Gastroesophageal sphincter (tissue), 4 donors: ENCODE measurements at regions not wholly inside any gene's neighbourhood (a gene's known extent, or its start where the extent isn't known, plus 50 kb on each side); places are given as distances from the start of the nearest gene placed in this dataset.

ENCODE experiments used
- ATAC-seq: fragments of 150-250 bp; one replicate; pipeline ENCODE4 v1.9.1; 2016; ENCODE audit warnings: mild to moderate bottlenecking, moderate library complexity
- H3K27ac ChIP-seq, 4 donors: fragments of 200-600 bp; sonication (generic) in 3 of 4; 1 replicate in 3 of 4; 2 replicates in 1 of 4; pipeline ENCODE4 v1.5.1; 2016 to 2019
- H3K27me3 ChIP-seq: fragments of 200-600 bp; sonication (generic); one replicate; pipeline ENCODE4 v1.5.1; 2019
- H3K36me3 ChIP-seq, 2 donors: fragments of 200-600 bp; sonication (generic); one replicate each; pipeline ENCODE4 v1.5.1; 2019; ENCODE audit warnings: control low read depth in 1 of 2
- H3K4me1 ChIP-seq, 3 donors: fragments of 200-600 bp; sonication (generic); 1 replicate in 2 of 3; 2 replicates in 1 of 3; pipeline ENCODE4 v1.5.1; 2016 to 2019; ENCODE audit warnings: control low read depth in 2 of 3
- H3K4me3 ChIP-seq, 2 donors: fragments of 200-600 bp; sonication (generic); one replicate each; pipeline ENCODE4 v1.5.1; 2019; ENCODE audit warnings: mild to moderate bottlenecking in 1 of 2, moderate library complexity in 1 of 2
- H3K9me3 ChIP-seq, 3 donors: fragments of 200-600 bp; sonication (generic); one replicate each; pipeline ENCODE4 v1.5.1; 2017 to 2019; ENCODE audit warnings: control low read depth in 2 of 3
- EP300 ChIP-seq: sonication (generic); formaldehyde crosslinking; IDR thresholded peaks from one replicate; pipeline ENCODE4 v1.6.1; 2017; ENCODE audit warnings: antibody characterized with exemption, mild to moderate bottlenecking
- POLR2A ChIP-seq, 2 donors: fragments of 450-650 bp; IDR thresholded peaks; one replicate each; pipeline ENCODE4 v1.6.1; 2017; ENCODE audit warnings: antibody characterized with exemption in 2 of 2, mild to moderate bottlenecking in 2 of 2, moderate library complexity in 1 of 2
- POLR2AphosphoS5 ChIP-seq: sonication (generic); formaldehyde crosslinking; IDR thresholded peaks from one replicate; pipeline ENCODE4 v1.6.1; 2017; ENCODE audit warnings: antibody characterized with exemption
- WGBS, 2 donors: methylation state at CpG; one replicate each; pipeline ENCODE4 v1.1.5; 2018; ENCODE audit warnings: low coverage in 1 of 2; 5-methylcytosine and 5-hydroxymethylcytosine counted together
- TF ChIP-seq, protein P1 (sequence below), 4 experiments: fragments of 200-600 bp in 2 of 4; fragments of 450-650 bp in 2 of 4; sonication (generic) in 1 of 4; IDR thresholded peaks; one replicate each; pipeline ENCODE4 v1.5.1; 2017 to 2019; ENCODE audit warnings: antibody characterized with exemption in 4 of 4, mild to moderate bottlenecking in 2 of 4, moderate library complexity in 2 of 4

GRCh38 chr9:30301271-30301963 is 2083.0 kb upstream of the ACO1 start:
- TF ChIP-seq POLR2A (IDR thresholded peaks at IDR 0.05) (no peak), POLR2AphosphoS5 (no peak), EP300 (no peak)
- TF ChIP-seq, protein P1, sequence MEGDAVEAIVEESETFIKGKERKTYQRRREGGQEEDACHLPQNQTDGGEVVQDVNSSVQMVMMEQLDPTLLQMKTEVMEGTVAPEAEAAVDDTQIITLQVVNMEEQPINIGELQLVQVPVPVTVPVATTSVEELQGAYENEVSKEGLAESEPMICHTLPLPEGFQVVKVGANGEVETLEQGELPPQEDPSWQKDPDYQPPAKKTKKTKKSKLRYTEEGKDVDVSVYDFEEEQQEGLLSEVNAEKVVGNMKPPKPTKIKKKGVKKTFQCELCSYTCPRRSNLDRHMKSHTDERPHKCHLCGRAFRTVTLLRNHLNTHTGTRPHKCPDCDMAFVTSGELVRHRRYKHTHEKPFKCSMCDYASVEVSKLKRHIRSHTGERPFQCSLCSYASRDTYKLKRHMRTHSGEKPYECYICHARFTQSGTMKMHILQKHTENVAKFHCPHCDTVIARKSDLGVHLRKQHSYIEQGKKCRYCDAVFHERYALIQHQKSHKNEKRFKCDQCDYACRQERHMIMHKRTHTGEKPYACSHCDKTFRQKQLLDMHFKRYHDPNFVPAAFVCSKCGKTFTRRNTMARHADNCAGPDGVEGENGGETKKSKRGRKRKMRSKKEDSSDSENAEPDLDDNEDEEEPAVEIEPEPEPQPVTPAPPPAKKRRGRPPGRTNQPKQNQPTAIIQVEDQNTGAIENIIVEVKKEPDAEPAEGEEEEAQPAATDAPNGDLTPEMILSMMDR (IDR thresholded peaks at IDR 0.05) = no peak
- no peaks in the 10 kb centered on the region for H3K27me3 ChIP-seq
- WGBS, 2 donors = 47 to 78% methylated on average over 4 to 5 of the region's 5 CpGs
- ATAC-seq = no peak
- H3K4me1 ChIP-seq = no peaks in the 10 kb centered on the region
- no peaks in the 10 kb centered on the region for H3K36me3 ChIP-seq
- no peak overlapping the region for H3K4me3 ChIP-seq
- no peak overlapping the region for H3K27ac ChIP-seq
- no peaks in the 10 kb centered on the region for H3K9me3 ChIP-seq

- Histone ChIP-seq H3K4me3 (no peak overlapping the region), H3K27me3 (no peaks in the 10 kb centered on the region), H3K36me3 (no peaks in the 10 kb centered on the region), H3K27ac (no peak overlapping the region), H3K4me1 (no peaks in the 10 kb centered on the region), H3K9me3 (peaks cover 0 to 2% (median 0%) of the 10 kb centered on the region in 3 donors)
- TF ChIP-seq POLR2A (IDR thresholded peaks at IDR 0.05) (no peak), EP300 (no peak), POLR2AphosphoS5 (no peak)
- TF ChIP-seq, protein P1 (IDR thresholded peaks at IDR 0.05) = no peak
- no peak for ATAC-seq
- WGBS, 2 donors = 86 to 90% methylated on average over 2 of the region's 2 CpGs
These were observed 2073.7 kb upstream of the ACO1 start for GRCh38 chr9:30310711-30311110.

DNA sequence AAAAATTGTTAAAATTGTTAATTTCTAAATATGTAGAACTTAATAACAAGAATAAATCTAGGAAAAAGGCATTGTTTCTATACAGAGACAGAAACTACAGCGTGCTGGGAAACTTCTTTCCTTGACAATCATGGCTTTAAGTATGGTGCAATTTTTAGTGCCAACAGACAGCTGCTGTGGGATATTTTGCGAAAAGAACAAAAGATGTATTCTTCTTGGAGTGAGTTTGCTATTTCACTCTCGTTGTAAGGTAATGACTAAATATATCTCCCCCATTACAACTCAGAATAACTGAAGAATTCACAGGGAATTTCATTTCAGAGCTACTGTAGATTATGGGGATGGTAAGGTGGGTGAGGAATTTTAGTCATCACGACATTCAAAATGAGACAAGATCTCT is 2055.0 kb upstream of the ACO1 start:
- TF ChIP-seq EP300 (no peak), POLR2AphosphoS5 (no peak), POLR2A (IDR thresholded peaks at IDR 0.05) (no peak)
- TF ChIP-seq, protein P1 (IDR thresholded peaks at IDR 0.05) = no peak
- no peak for ATAC-seq
- 58 to 63% methylated on average over 4 of the region's 4 CpGs for WGBS, 2 donors
- H3K36me3 ChIP-seq = no peaks in the 10 kb centered on the region
- H3K4me1 ChIP-seq = no peaks in the 10 kb centered on the region
- no peak overlapping the region for H3K27ac ChIP-seq
- no peaks in the 10 kb centered on the region for H3K9me3 ChIP-seq
- no peak overlapping the region for H3K4me3 ChIP-seq
- no peaks in the 10 kb centered on the region for H3K27me3 ChIP-seq

GRCh38 chr9:30348904-30349303 is 2035.5 kb upstream of the ACO1 start:
- no peaks in the 10 kb centered on the region for H3K4me1 ChIP-seq
- no peak overlapping the region for H3K4me3 ChIP-seq
- WGBS, 2 donors = 92% methylated on average over 2 of the region's 15 CpGs; no CpG with 5 or more reads in 1 of the 2 donors
- H3K9me3 ChIP-seq = peaks cover 0 to 5% (median 0%) of the 10 kb centered on the region in 3 donors
- no peak for ATAC-seq
- TF ChIP-seq EP300 (no peak), POLR2A (IDR thresholded peaks at IDR 0.05) (no peak), POLR2AphosphoS5 (no peak)
- TF ChIP-seq, protein P1 (IDR thresholded peaks at IDR 0.05) = no peak
- no peak overlapping the region for H3K27ac ChIP-seq
- no peaks in the 10 kb centered on the region for H3K27me3 ChIP-seq
- no peaks in the 10 kb centered on the region for H3K36me3 ChIP-seq
